CD4-positive, alpha-beta T cell treated with Interleukin-2 at 100 ng/mL for 4 hours (primary cell): ENCODE measurements at regions not wholly inside any gene's neighbourhood (a gene's known extent, or its start where the extent isn't known, plus 50 kb on each side); places are given as distances from the start of the nearest gene placed in this dataset.

ENCODE experiments used
- DNase-seq: peaks from one replicate; pipeline ENCODE4 v3.0.0-alpha.2; 2020; ENCODE audit warnings: low spot score

DNA sequence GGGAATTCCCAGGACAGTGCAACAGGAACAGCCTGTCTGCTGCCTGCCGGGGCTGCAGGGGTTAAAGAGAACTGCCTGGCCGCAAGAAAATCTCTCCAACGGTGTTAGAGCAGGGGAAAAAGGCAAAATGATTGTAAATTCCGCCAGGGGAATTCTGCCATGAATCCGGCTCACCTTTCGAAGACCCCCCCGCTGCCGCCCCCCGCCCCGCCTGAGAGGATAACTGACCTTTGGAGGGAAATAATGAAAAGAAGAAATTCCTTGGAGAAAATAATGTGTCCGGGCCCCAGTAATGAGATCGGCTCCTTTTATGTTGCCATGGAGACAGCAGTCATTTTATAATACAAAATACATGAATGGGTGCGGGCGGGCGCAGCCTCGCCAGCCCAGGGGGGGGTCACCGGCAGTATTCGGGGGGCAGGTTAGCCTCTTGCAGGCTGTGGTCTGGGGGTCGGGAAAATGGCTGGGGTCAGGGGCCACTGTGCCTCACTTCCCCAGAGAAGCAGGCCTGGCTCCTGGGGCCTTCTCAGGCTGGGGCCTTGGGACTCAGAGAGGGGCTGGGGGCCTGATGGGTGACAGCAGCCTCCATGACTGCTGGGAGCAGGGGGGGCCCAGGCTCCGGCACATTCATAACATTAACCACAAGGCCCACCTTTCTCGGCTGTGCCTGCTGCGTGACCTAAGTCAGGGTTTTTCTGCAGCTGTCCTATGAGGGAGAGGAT, 228.1 kb downstream of the MN1 start:
- no peak for DNase-seq

- DNase-seq, result no peak
Observed at GRCh38 chr22:27574002-27574366, 227.6 kb downstream of the MN1 start.

DNA sequence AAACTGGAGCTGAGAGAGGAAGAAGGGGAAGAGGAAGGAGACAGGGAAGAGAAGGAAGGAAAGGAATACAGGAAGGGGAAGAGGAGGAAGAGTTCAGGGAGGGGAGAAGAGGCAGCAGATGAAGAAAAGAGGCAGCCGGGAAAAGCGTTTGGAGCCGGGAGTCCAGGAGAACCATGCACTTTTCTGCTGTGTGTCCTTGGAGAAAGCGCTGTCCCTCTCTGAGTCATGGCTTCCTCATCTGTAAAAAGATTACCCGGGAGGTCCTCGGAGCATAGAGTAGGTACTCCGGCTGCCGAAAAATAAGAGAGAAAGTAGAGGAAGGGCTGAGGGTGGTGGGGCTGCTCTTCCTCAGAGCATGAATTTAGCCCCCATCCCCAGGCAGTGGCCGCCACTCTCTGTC, 226.9 kb downstream of the MN1 start:
- DNase-seq, result no peak

DNA sequence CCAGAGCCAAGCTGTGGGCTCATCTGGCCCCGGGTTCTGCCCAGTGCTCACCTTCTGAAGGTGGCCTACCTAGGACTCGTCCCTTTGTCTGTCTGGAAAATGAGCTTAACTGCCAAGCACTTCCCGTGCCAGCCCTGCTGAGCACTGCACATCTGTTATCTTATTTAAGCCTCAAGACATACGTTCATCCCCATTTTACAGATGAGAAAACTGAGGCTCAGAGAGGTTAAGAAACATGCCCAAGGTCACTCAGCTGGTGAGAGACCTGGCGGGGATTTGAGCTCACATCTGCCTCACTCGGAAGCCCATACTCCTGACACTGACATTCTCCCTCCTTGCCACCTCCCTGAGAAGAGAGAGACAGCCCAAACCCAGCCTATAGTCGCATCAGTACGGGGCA, 226.2 kb downstream of the MN1 start:
- no peak for DNase-seq

DNA sequence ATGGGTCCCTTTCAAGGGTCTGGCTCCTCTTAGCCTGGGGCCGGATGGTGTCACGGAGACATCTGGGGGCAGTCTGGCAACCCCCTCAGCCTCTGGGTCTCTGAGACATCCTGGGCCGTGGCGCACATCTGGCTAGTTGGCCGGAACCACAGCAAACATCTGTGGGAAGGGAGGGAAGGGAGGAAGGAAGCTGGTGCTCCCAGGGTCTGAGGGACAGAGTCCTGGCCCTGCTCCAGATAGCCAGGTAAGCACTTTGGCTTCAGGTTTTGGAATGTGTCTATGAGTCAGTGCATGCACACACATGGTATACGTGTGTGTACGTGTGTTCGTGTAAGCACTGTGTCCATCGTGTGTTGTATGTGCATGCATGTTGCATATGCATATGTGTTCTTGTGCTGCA, 225.1 kb downstream of the MN1 start:
- no peak for DNase-seq

- no peak for DNase-seq
Observed at GRCh38 chr22:27576815-27577573, 224.6 kb downstream of the MN1 start.

DNA sequence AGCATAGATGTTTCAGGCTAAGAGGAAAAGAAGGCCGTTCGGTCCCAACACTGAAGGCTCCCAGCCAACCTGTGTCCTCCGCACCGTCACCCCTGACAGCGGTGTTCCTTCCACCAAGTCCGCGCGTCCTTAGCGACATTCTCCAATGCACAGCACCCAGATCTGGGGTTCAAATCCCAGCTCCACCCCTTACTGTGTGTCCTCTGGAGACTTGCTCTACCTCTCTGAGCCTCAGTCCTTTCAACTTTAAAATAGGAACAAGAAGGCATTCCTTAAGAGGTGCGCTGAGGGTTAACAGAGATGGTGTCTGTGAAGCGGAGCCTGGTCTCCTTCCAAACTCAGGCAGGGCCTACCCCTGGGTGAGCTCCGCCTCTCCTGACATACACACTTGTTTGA, 224.0 kb downstream of the MN1 start:
- no peak for DNase-seq

GRCh38 chr22:27578937-27579617, 222.5 kb downstream of the MN1 start:
- DNase-seq, result no peak

- DNase-seq, result no peak
Observed at GRCh38 chr22:27580311-27580897, 221.2 kb downstream of the MN1 start.

DNA sequence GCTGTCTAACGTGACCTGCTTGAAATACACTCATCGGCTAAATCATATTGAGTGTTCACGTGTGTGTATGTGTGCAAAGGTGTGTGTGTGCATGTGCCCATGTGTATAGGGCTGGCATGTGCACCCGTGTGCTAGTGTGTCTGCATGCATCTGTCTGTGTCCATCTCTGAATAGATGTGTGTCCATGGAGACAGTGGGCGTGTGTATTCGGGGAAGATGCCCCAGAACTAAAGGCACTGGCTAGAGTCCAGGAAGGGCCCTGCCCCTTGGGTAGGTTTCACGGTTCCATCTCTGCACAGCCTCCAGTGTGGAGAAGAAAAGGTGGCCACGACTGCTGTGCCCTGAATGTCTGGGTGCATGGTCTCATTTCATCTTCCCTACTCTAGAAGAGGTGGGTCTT, 220.3 kb downstream of the MN1 start:
- no peak for DNase-seq

GRCh38 chr22:27581688-27582087, 219.9 kb downstream of the MN1 start:
- DNase-seq, result no peak

- DNase-seq, result no peak
Observed at GRCh38 chr22:27583856-27584255, 217.7 kb downstream of the MN1 start.

DNA sequence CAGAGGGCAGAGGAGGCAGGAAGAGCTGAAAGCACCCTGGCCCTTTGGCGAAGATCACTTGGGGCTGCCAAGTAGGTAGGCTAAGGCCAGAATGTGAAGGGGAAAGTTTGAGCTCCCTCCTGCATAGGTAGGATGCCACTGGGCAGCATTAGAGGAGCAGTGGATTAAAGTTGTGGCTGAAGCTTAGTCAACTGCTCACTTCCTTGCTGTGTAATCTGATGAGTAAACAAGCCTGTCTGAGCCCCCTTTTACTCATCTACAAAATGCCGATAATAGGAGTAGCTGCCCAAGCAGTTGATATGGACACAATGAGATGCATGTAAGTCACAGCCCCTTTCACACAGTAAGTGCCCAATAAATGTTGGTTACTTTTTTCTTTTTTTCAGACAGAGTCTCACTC, 216.4 kb downstream of the MN1 start:
- no peak for DNase-seq

- DNase-seq, result no peak
Observed at GRCh38 chr22:27588268-27588667, 213.3 kb downstream of the MN1 start.

GRCh38 chr22:27588915-27589314, 212.6 kb downstream of the MN1 start:
- DNase-seq, result no peak

DNA sequence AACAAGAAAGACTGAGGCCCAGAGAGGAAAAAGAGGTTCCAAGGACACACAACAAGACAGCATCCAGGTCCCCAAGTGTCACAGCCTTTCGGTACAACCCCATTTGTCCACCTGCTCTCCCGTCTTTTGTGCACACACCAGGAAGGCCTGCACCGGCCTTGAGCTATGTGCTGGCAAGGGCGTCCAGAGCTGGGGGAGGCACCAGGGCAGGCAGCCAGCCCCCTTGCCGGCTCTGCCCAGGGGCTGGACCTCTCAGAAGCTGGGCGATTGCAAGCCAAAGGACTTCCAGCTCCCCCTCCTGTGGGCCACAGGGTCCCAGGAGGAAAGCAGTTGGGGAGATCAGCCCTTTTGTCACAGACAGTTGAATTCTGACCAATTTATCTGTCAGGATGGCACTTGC, 210.5 kb downstream of the MN1 start:
- DNase-seq, result no peak

DNA sequence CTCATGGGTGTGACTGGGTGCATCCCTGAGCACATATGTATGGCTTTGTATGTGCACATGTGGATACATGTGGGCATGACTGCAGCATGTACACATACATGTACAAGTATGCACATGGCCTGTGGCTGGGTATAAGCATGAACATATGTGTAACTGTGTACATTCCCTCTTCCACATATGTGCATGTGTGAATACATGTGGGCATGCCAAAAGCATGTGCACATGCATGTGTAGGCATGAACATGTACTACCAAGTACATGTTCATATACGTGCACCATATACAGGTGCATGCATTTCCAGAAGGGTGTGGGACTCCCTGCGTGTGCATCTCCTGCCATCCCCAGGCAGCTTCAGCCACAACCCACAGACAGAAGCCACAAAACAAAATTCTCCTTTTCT, 208.2 kb downstream of the MN1 start:
- no peak for DNase-seq

GRCh38 chr22:27594020-27594419, 207.5 kb downstream of the MN1 start:
- no peak for DNase-seq

GRCh38 chr22:27594474-27595134, 207.0 kb downstream of the MN1 start:
- no peak for DNase-seq

- DNase-seq, result no peak
Observed at GRCh38 chr22:27596133-27596870, 205.3 kb downstream of the MN1 start.

- DNase-seq, result no peak
Observed at GRCh38 chr22:27597703-27598444, 203.7 kb downstream of the MN1 start.
